Fibroblast of upper back skin (primary cell): ENCODE measurements at regions not wholly inside any gene's neighbourhood (a gene's known extent, or its start where the extent isn't known, plus 50 kb on each side); places are given as distances from the start of the nearest gene placed in this dataset.

Source experiments
- DNase-seq: peaks from one replicate; pipeline ENCODE4 v3.0.0-alpha.2; 2013

DNA sequence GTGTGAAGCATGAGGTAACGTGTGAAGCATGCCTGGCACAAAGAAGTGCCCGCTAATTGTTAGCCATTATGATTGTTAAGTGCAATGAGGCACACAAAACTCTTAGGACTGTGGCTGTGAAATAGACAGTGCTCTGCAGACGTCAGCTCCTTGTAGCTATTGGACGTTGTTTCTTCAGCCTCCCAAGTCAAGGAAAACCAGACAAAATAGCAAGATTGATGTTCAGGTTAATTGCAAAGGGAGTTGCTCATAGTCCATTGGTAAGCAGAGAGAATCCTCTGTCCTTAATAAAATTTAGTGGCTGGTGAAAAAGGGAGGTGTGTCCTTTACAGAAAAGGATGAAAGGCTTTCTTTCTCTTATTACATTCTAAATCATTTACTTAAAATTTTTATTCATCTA, 54.6 kb upstream of the MBP start:
- DNase-seq, result no peak

DNA sequence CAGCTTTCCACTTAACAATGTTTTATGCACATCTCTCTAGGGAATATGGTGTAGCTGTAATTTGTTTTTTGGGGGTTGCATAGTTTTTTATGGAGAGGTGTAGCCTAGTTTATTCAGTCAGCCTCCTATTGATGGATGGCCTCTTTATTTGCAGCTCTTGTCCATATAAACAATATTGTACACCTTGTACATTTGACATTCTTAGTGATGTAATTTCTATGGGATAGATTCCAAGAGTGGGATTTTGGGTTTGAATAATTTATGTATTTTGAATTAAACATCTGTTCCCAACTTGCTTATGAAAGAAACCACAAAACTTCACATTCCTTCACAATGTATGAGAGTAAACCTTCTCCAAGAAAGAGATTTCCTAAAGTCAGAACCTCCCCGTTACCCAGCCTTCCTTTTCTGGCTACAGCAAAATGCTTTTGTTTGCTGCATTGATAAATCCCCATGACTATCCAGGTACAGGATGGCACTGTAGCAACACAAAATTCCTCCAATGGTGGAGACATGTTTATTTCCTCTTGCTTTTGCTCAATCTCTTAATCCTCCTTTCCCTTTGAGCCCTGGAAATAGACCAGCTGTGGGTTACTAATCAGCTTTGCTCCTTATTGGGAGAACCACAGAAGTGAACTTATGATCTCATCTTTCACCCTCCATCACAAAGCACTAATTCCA, 58.4 kb upstream of the GALR1 start:
- DNase-seq, result peak; percentile 80

DNA sequence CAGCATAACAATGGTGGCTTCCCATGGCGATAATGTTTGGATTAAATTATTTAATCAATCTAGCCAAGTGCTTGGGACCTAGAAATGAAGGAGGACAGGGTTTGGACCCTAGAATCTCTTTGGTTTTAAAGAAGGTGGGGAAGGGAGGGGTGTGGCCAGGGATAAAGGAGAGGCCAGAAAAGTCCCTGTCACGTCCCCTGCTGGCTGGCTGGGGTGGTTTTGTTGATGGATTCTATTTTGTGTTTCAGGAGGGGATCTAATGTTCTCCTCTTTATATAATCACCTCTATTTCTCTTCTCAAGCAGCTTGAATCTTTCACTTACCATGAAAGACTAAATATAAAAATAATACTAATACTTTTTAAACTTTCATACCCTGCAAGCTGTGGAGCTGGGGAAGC, 52.6 kb upstream of the GALR1 start:
- DNase-seq, result no peak

GRCh38 chr18:77198663-77199062, 51.0 kb upstream of the GALR1 start:
- DNase-seq, result no peak

GRCh38 chr18:77199707-77200106, 49.9 kb upstream of the GALR1 start:
- DNase-seq, result no peak
